IMR-90 (cell line): ENCODE measurements at regions not wholly inside any gene's neighbourhood (a gene's known extent, or its start where the extent isn't known, plus 50 kb on each side); places are given as distances from the start of the nearest gene placed in this dataset.

Source experiments
- ATAC-seq: fragments of 200-7000 bp; cut with Tn5 transposase; 2 replicates; pipeline ENCODE4 v1.9.1; 2020; ENCODE audit warnings: low read depth, mild to moderate bottlenecking, moderate library complexity
- BruUV-seq: library from RNA; stranded (reverse); fragments of 400-500 nt; replicated peaks from 2 replicates; lab custom pipeline; 2021; lab: Mats Ljungman, UMichigan
- CTCF ChIA-PET: fragments of 300-600 bp; formaldehyde crosslinking; extraction: SDS; loops from one replicate; lab custom pipeline; 2021; ENCODE audit warnings: antibody characterized with exemption; lab: Yijun Ruan, JAX
- POLR2A ChIA-PET: fragments of 300-600 bp; sonication (Branson Sonifier 250); formaldehyde crosslinking; loops from one replicate; lab custom pipeline; 2022; ENCODE audit warnings: antibody characterized with exemption; ENCODE audit not compliant: unreplicated experiment; lab: Charles Lee
- DNase-seq: peaks from one replicate; pipeline ENCODE4 v3.0.0; 2013
- H2AFZ ChIP-seq: replicated peaks from 2 replicates; pipeline ENCODE3; 2013; ENCODE audit warnings: low read length, mild to moderate bottlenecking; ENCODE audit not compliant: poor library complexity
- H2AK5ac ChIP-seq: 2 replicates; pipeline ENCODE4 v1.6.1; 2013; ENCODE audit warnings: low read depth, low read length, inconsistent platforms
- H2AK9ac ChIP-seq: replicated peaks from 2 replicates; pipeline ENCODE3; 2013; ENCODE audit warnings: mild to moderate bottlenecking, low read depth, low read length, moderate library complexity; ENCODE audit not compliant: poor library complexity
- H2BK120ac ChIP-seq: 2 replicates; pipeline ENCODE4 v1.6.1; 2013; ENCODE audit warnings: low read depth, low read length, inconsistent platforms
- H2BK15ac ChIP-seq: 3 replicates; pipeline ENCODE4 v1.6.1; 2013; ENCODE audit warnings: low read depth, low read length, inconsistent platforms
- H2BK20ac ChIP-seq: 2 replicates; pipeline ENCODE4 v1.6.1; 2013; ENCODE audit warnings: low read depth, mild to moderate bottlenecking, inconsistent platforms, low read length, moderate library complexity
- H2BK5ac ChIP-seq: 2 replicates; pipeline ENCODE4 v1.6.1; 2013; ENCODE audit warnings: mild to moderate bottlenecking, low read depth, low read length, inconsistent platforms; ENCODE audit not compliant: poor library complexity, severe bottlenecking
- H3K14ac ChIP-seq: replicated peaks from 2 replicates; pipeline ENCODE4 v1.6.1; 2013; ENCODE audit warnings: low read depth, low read length, inconsistent platforms
- H3K18ac ChIP-seq: 2 replicates; pipeline ENCODE4 v1.6.1; 2013; ENCODE audit warnings: low read depth, low read length, control low read depth
- H3K23ac ChIP-seq: 2 replicates; pipeline ENCODE4 v1.6.1; 2013; ENCODE audit warnings: low read depth, low read length, inconsistent platforms
- H3K27ac ChIP-seq: 2 replicates; pipeline ENCODE4 v1.5.1; 2013; ENCODE audit warnings: mild to moderate bottlenecking, control low read depth, low read length; ENCODE audit not compliant: insufficient read depth
- H3K27me3 ChIP-seq: 2 replicates; pipeline ENCODE4 v1.6.1; 2013; ENCODE audit warnings: low read length; ENCODE audit not compliant: control insufficient read depth, insufficient read depth
- H3K36me3 ChIP-seq: 2 replicates; pipeline ENCODE4 v1.6.1; 2013; ENCODE audit warnings: low read length, mixed read lengths; ENCODE audit not compliant: control insufficient read depth, insufficient read depth
- H3K4ac ChIP-seq: 2 replicates; pipeline ENCODE4 v1.6.1; 2013; ENCODE audit warnings: low read depth, low read length, inconsistent platforms
- H3K4me1 ChIP-seq: 2 replicates; pipeline ENCODE4 v1.6.1; 2013; ENCODE audit warnings: low read length, mixed read lengths; ENCODE audit not compliant: control insufficient read depth, insufficient read depth
- H3K4me2 ChIP-seq: 2 replicates; pipeline ENCODE4 v1.6.1; 2013; ENCODE audit warnings: low read depth, mild to moderate bottlenecking, control low read depth, low read length, moderate library complexity
- H3K4me3 ChIP-seq: 2 replicates; pipeline ENCODE4 v1.5.1; 2013; ENCODE audit warnings: low read depth, mild to moderate bottlenecking, control low read depth, low read length, moderate library complexity; ENCODE audit not compliant: insufficient read depth
- H3K56ac ChIP-seq: 2 replicates; pipeline ENCODE4 v1.6.1; 2013; ENCODE audit warnings: low read length, inconsistent platforms; ENCODE audit not compliant: insufficient read depth; ENCODE audit errors: extremely low read depth
- H3K79me1 ChIP-seq, 2 experiments: 2 replicates each; pipeline ENCODE4 v1.6.1; 2013; ENCODE audit warnings: low read length in 2 of 2, inconsistent platforms in 1 of 2, low read depth in 1 of 2
- H3K9ac ChIP-seq: 2 replicates; pipeline ENCODE4 v1.6.1; 2013; ENCODE audit warnings: low read depth, low read length, control low read depth
- H3K9me1 ChIP-seq: 2 replicates; pipeline ENCODE4 v1.6.1; 2013; ENCODE audit warnings: low read length, inconsistent platforms; ENCODE audit not compliant: insufficient read depth
- H3K9me3 ChIP-seq: 2 replicates; pipeline ENCODE4 v1.6.1; 2013; ENCODE audit warnings: low read length; ENCODE audit not compliant: control insufficient read depth, insufficient read depth
- H4K20me1 ChIP-seq: 2 replicates; pipeline ENCODE4 v1.6.1; 2013; ENCODE audit warnings: low read length, inconsistent platforms; ENCODE audit not compliant: insufficient read depth
- H4K5ac ChIP-seq: 2 replicates; pipeline ENCODE4 v1.6.1; 2013; ENCODE audit warnings: mild to moderate bottlenecking, low read depth, low read length, control low read depth
- H4K8ac ChIP-seq, 2 experiments: 2 replicates each; pipeline ENCODE4 v1.6.1; 2013; ENCODE audit warnings: low read depth in 2 of 2, low read length in 2 of 2, control low read depth in 1 of 2, inconsistent platforms in 1 of 2
- H4K91ac ChIP-seq: 2 replicates; pipeline ENCODE4 v1.6.1; 2013; ENCODE audit warnings: low read depth, low read length, inconsistent platforms; ENCODE audit not compliant: insufficient read depth
- CHD1 ChIP-seq: IDR thresholded peaks from 2 replicates; pipeline ENCODE4 v1.6.1; 2012; ENCODE audit warnings: low read depth, low read length, improper control_type of control experiment
- POLR2A ChIP-seq: IDR thresholded peaks from 2 replicates; pipeline ENCODE4 v1.6.1; 2012; ENCODE audit warnings: mild to moderate bottlenecking, low read depth, low read length
- RFX5 ChIP-seq: IDR thresholded peaks from 2 replicates; pipeline ENCODE4 v1.8.0; 2012; ENCODE audit warnings: low read depth, mild to moderate bottlenecking, low read length, moderate library complexity
- WGBS, 2 experiments: methylation state at CpG; one replicate each; pipeline versions ENCODE4 v1.1.5 to v1.1.7; 2013; ENCODE audit warnings: missing lambda C conversion rate in 2 of 2; ENCODE audit not compliant: insufficient read length in 1 of 2; ENCODE audit errors: extremely low coverage in 2 of 2; 5-methylcytosine and 5-hydroxymethylcytosine counted together
- dilution Hi-C: fragments of 300-500 bp; cut with HindIII; formaldehyde crosslinking; loops from one replicate; pipeline ENCODE4 v1.14.3; 2018; ENCODE audit warnings: low sequenced_read_pairs; ENCODE audit not compliant: unreplicated experiment
- in situ Hi-C: fragments of 300-500 bp; cut with MboI; formaldehyde crosslinking; loops from 3 replicates; pipeline ENCODE4 v1.14.3; 2019; ENCODE audit warnings: low sequenced_read_pairs, inconsistent platforms, mixed read lengths
- intact Hi-C: fragments of 100-400 bp; cut with micrococcal nuclease; formaldehyde crosslinking; loops from 2 replicates; pipeline ENCODE4 v1.10.0; 2022

DNA sequence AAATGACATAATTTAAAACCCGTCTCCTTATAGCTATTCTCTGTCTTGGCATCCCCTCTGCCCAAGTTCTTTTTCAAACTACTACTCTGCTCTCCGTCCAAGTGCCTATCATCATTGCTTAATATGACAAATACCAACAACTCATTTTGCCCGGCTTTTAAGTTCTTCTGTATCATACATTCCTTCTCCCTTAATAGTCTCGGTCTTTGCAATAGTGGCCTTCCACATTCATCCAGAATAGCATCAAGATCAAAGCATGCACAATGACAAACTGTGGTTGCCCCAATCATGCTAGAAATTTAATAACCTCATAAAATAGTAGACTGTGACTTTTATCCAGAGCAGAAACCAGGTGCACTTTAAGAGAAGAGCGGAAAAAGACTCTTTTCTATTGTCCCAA lies 198.9 kb downstream of the ETV1 start:
- TF ChIP-seq RFX5: no peak
- TF ChIP-seq CHD1: no peak
- no peak for TF ChIP-seq POLR2A
- Histone ChIP-seq H2BK15ac (no peak overlapping the region), H4K8ac (no peak overlapping the region), H2BK120ac (no peak overlapping the region), H3K9me1 (no peaks in the 10 kb centered on the region), H3K56ac (no peak overlapping the region), H3K36me3 (no peaks in the 10 kb centered on the region), H2AFZ (no peak overlapping the region), H3K27ac (no peak overlapping the region), H4K20me1 (no peaks in the 10 kb centered on the region), H3K18ac (no peak overlapping the region), H2AK9ac (no peak overlapping the region), H3K23ac (no peak overlapping the region), H4K91ac (no peak overlapping the region), H3K4ac (no peak overlapping the region), H3K14ac (no peak overlapping the region), H2BK5ac (no peak overlapping the region), H3K4me2 (no peak overlapping the region), H2BK20ac (no peak overlapping the region), H4K5ac (no peak overlapping the region), H3K79me1 (no peaks in the 10 kb centered on the region), H3K9me3 (no peaks in the 10 kb centered on the region), H3K4me3 (no peak overlapping the region), H3K9ac (no peak overlapping the region), H3K4me1 (no peaks in the 10 kb centered on the region), H3K27me3 (no peaks in the 10 kb centered on the region), H2AK5ac (no peak overlapping the region)
- no peak for DNase-seq
- POLR2A ChIA-PET: no interaction called here
- WGBS, 2 experiments: 89% methylated on average over 3 of the region's 5 CpGs; no CpG with 5 or more reads in 1 of the 2 experiments
- ATAC-seq: no peak
- no TSS peak for BruUV-seq
- in situ Hi-C loops (no loop called here), dilution Hi-C loops (no loop called here), intact Hi-C loops (no loop called here)
- CTCF ChIA-PET: no interaction called here
